ENCODE measurements at regions not wholly inside any gene's neighbourhood (a gene's known extent, or its start where the extent isn't known, plus 50 kb on each side); places are given as distances from the start of the nearest gene placed in this dataset.

DNA sequence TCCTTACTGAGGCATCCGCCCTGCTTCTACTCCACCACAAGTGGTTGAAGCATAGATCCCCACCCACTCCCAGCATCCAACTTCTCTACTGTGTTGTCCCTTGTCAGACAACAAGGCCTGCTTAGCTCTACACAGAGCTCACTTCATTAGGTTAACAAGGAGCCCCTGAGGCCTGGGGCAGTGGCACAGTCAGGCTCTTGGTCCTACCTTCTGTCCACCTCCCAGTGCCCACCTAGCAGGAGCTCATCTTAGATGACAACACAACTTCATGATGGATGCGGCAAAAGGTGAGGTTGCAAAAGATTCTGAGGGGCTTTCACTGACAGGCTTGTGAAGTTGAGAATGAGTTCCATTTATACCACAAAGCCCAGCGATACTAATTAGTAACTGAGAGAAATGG is 432.0 kb upstream of the CDH5 start:
- 95 to 96% methylated on average over 3 of the region's 3 CpGs for WGBS, 2 donors
- TF ChIP-seq POLR2AphosphoS5 (IDR thresholded peaks at IDR 0.05) (no peak), EP300 (IDR thresholded peaks at IDR 0.05) (no peak), POLR2A (IDR thresholded peaks at IDR 0.05) (no peak)
- TF ChIP-seq, protein P1, sequence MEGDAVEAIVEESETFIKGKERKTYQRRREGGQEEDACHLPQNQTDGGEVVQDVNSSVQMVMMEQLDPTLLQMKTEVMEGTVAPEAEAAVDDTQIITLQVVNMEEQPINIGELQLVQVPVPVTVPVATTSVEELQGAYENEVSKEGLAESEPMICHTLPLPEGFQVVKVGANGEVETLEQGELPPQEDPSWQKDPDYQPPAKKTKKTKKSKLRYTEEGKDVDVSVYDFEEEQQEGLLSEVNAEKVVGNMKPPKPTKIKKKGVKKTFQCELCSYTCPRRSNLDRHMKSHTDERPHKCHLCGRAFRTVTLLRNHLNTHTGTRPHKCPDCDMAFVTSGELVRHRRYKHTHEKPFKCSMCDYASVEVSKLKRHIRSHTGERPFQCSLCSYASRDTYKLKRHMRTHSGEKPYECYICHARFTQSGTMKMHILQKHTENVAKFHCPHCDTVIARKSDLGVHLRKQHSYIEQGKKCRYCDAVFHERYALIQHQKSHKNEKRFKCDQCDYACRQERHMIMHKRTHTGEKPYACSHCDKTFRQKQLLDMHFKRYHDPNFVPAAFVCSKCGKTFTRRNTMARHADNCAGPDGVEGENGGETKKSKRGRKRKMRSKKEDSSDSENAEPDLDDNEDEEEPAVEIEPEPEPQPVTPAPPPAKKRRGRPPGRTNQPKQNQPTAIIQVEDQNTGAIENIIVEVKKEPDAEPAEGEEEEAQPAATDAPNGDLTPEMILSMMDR (IDR thresholded peaks at IDR 0.05): no peak
- no peaks in the 10 kb centered on the region for H3K36me3 ChIP-seq
- H3K4me3 ChIP-seq: no peak overlapping the region
- H3K27ac ChIP-seq: no peak overlapping the region
- H3K27me3 ChIP-seq: no peaks in the 10 kb centered on the region
- no peaks in the 10 kb centered on the region for H3K4me1 ChIP-seq
- peaks cover 0 to 2% (median 0%) of the 10 kb centered on the region in 4 donors for H3K9me3 ChIP-seq
- DNase-seq: no peak
- intact Hi-C loops (cut with DNase I): no loop called here

DNA sequence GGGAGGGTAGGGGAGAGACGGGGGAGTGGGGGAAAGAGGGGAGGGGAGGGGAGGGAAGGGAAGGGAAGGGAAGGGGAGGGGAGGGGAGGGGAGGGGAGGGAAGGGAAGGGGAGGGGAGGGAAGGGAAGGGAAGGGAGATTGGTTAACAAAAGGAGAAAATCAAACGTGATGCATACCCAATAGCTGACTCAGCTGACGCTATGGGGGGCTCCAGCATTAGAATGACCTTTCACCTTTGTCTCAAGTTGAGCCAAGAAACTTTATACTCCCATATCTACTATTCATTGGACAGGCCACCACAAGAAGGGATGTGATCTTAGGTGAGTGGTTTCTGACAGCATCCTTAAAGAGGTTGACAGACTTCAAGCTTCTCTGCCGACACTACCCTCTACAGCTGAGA is 432.8 kb upstream of the CDH5 start:
- Histone ChIP-seq H3K27ac (no peak overlapping the region), H3K4me1 (no peaks in the 10 kb centered on the region), H3K36me3 (no peaks in the 10 kb centered on the region), H3K9me3 (peaks cover 0 to 2% (median 0%) of the 10 kb centered on the region in 4 donors), H3K4me3 (no peak overlapping the region), H3K27me3 (no peaks in the 10 kb centered on the region)
- intact Hi-C loops (cut with DNase I): no loop called here
- TF ChIP-seq, protein P1 (IDR thresholded peaks at IDR 0.05): no peak
- TF ChIP-seq EP300 (IDR thresholded peaks at IDR 0.05) (no peak), POLR2AphosphoS5 (IDR thresholded peaks at IDR 0.05) (no peak), POLR2A (IDR thresholded peaks at IDR 0.05) (no peak)
- DNase-seq: no peak
- WGBS, 2 donors: 71 to 92% methylated on average over 3 to 4 of the region's 4 CpGs

DNA sequence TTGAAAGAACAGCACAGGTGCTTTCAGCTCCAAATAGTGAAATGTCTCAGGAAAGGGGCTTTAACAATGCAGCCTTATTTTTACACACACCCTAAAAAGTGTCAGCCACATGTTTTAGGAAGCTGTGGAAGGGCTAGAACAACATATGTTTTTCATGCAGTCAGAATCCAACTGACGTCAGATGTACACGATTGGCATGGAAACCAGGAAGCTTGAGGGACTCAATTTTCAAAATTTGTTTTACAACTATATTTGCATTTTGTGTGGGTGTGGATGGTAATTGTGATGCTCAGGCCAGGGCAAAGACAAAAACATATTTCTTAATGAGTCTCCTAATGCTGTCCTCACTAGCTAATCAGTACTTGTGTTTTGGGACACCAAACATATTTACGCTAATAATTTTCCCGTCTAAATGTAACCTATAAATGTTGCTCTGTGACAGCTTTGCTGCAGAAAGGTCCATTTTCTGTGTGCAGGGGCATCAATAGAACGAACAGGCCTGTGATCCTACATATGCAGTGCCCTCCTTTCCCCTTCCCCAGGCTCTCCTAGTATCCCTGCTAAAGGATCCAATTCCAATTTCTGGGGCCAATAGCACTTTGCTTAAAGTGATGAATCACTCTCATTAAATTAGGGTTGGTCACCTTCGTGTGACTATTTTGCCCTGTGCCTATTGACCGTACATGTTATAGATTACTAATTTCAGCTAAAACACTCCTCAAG is 434.0 kb upstream of the CDH5 start:
- H3K9me3 ChIP-seq: peaks cover 0 to 2% (median 0%) of the 10 kb centered on the region in 4 donors
- H3K27me3 ChIP-seq: no peaks in the 10 kb centered on the region
- H3K4me3 ChIP-seq: no peak overlapping the region
- 65 to 68% methylated on average over 7 of the region's 7 CpGs for WGBS, 2 donors
- H3K27ac ChIP-seq: no peak overlapping the region
- intact Hi-C loops (cut with DNase I): no loop called here
- no peak for DNase-seq
- TF ChIP-seq, protein P1 (IDR thresholded peaks at IDR 0.05): no peak
- TF ChIP-seq POLR2A (IDR thresholded peaks at IDR 0.05) (no peak), EP300 (IDR thresholded peaks at IDR 0.05) (no peak), POLR2AphosphoS5 (IDR thresholded peaks at IDR 0.05) (no peak)
- no peaks in the 10 kb centered on the region for H3K4me1 ChIP-seq
- H3K36me3 ChIP-seq: no peaks in the 10 kb centered on the region

DNA sequence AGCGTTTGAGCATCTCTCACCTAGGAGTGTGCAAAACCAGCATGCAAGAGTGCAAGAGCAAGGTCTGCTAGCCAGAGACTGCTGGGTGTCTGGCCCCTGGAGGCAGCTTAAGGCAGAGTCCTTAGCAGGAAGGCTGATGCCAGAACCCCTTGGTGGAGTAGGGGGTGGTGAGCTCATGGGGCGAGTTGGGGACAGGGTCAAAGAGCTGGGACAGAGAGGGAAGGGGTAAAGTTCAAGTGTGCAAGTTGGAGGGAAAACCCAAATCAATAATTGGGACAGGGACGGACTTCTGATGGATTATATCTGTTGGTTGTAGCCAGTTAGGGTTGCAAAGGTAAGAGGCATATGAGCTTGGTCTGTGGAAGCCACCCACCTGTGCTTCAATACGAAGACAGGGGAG is 443.6 kb upstream of the CDH5 start:
- intact Hi-C loops (cut with DNase I): no loop called here
- no peak for DNase-seq
- no peaks in the 10 kb centered on the region for H3K4me1 ChIP-seq
- no peak overlapping the region for H3K27ac ChIP-seq
- H3K9me3 ChIP-seq: no peaks in the 10 kb centered on the region
- TF ChIP-seq EP300 (IDR thresholded peaks at IDR 0.05): no peak
- TF ChIP-seq, protein P1 (IDR thresholded peaks at IDR 0.05): no peak
- no peak for TF ChIP-seq POLR2AphosphoS5 (IDR thresholded peaks at IDR 0.05)
- TF ChIP-seq POLR2A (IDR thresholded peaks at IDR 0.05): no peak
- H3K27me3 ChIP-seq: no peaks in the 10 kb centered on the region
- H3K36me3 ChIP-seq: no peaks in the 10 kb centered on the region
- WGBS, 2 donors: 66 to 82% methylated on average over 4 of the region's 4 CpGs
- H3K4me3 ChIP-seq: no peak overlapping the region

DNA sequence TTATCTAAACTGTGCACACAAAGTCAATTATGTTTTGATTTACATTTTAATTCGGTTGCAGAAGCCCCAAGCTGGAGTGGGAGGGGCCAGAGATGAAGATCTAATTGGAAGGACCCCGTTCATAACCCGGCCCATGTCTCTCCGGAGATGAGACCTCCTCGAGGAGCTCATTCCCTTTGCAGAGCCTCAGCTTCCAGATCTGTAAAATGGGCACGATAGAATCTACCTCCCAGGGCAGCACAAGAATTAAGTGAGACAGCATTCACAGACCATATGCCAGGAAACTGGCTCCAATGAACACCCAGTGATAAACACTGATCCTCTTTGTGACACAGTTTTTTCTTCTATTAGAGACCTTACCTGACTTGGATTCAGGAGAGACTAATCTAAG is 446.5 kb upstream of the CDH5 start:
- no peaks in the 10 kb centered on the region for H3K27me3 ChIP-seq
- no peak for DNase-seq
- TF ChIP-seq, protein P1 (IDR thresholded peaks at IDR 0.05): no peak
- TF ChIP-seq EP300 (IDR thresholded peaks at IDR 0.05) (no peak), POLR2A (IDR thresholded peaks at IDR 0.05) (no peak), POLR2AphosphoS5 (IDR thresholded peaks at IDR 0.05) (no peak)
- H3K9me3 ChIP-seq: no peaks in the 10 kb centered on the region
- H3K4me1 ChIP-seq: no peaks in the 10 kb centered on the region
- intact Hi-C loops (cut with DNase I): no loop called here
- H3K4me3 ChIP-seq: no peak overlapping the region
- 86 to 87% methylated on average over 6 of the region's 6 CpGs for WGBS, 2 donors
- H3K27ac ChIP-seq: no peak overlapping the region
- H3K36me3 ChIP-seq: no peaks in the 10 kb centered on the region
